GM12891 (cell line): ENCODE measurements at regions not wholly inside any gene's neighbourhood (a gene's known extent, or its start where the extent isn't known, plus 50 kb on each side); places are given as distances from the start of the nearest gene placed in this dataset.

Source experiments
- PAX5 ChIP-seq: IDR thresholded peaks from 2 replicates; pipeline ENCODE4 v1.6.1; 2011; ENCODE audit warnings: low read length, moderate library complexity, mild to moderate bottlenecking; ENCODE audit not compliant: insufficient read depth, severe bottlenecking
- POLR2A ChIP-seq: IDR thresholded peaks from 2 replicates; pipeline ENCODE4 v1.6.1; 2011; ENCODE audit warnings: low read depth, low read length, control low read depth
- POLR2AphosphoS5 ChIP-seq: IDR thresholded peaks from 2 replicates; pipeline ENCODE4 v1.6.1; 2011; ENCODE audit warnings: low read depth, low read length, control low read depth
- POU2F2 ChIP-seq: IDR thresholded peaks from 2 replicates; pipeline ENCODE4 v1.6.1; 2011; ENCODE audit warnings: low read depth, mild to moderate bottlenecking, control low read depth, low read length, moderate library complexity
- SPI1 ChIP-seq: IDR thresholded peaks from 2 replicates; pipeline ENCODE4 v1.6.1; 2011; ENCODE audit warnings: low read depth, low read length, control low read depth
- TAF1 ChIP-seq: IDR thresholded peaks from 2 replicates; pipeline ENCODE4 v1.6.1; 2011; ENCODE audit warnings: low read depth, low read length, control low read depth

DNA sequence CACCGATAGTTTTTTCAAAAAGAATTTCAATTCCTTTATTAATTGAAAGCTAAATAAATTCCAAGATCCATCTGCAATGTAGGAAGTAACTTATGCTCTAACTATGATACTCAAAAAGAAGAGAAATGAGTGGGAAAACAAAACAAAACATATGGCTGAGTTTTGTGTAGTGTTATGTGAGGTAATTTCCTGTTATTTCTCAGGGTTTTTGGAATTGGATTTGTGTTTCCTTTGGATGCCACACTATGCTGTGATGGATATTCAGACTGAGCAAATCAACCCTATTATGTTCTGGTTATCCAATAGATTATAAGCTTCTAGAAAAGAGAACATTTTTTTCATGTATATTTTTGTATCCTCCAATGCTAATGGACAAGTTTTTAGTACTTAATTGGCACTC, 73.4 kb upstream of the RAPGEF2 start:
- TF ChIP-seq POLR2A (no peak), TAF1 (no peak), POU2F2 (no peak), POLR2AphosphoS5 (no peak), SPI1 (no peak), PAX5 (no peak)
